AG04449 (cell line): ENCODE measurements at regions not wholly inside any gene's neighbourhood (a gene's known extent, or its start where the extent isn't known, plus 50 kb on each side); places are given as distances from the start of the nearest gene placed in this dataset.
A peak's percentile ranks its signal among the peaks of the same experiment; 100 is the strongest.

ENCODE experiments used
- CTCF ChIA-PET: fragments of 350-600 bp; formaldehyde crosslinking; extraction: SDS; loops from one replicate; lab custom pipeline; 2021; ENCODE audit warnings: antibody characterized with exemption; lab: Yijun Ruan, JAX
- POLR2A ChIA-PET: fragments of 400-600, 350-600 bp; formaldehyde crosslinking; extraction: SDS; loops from one replicate; lab custom pipeline; 2020; ENCODE audit warnings: antibody characterized with exemption, inconsistent platforms; lab: Yijun Ruan, JAX
- DNase-seq: peaks from one replicate; pipeline ENCODE4 v3.0.0-alpha.2; 2010; ENCODE audit warnings: low read depth, low spot score
- H3K4me3 ChIP-seq: 2 replicates; pipeline ENCODE4 v1.5.1; 2011; ENCODE audit warnings: low read depth, mild to moderate bottlenecking, control low read depth, low read length
- TF ChIP-seq, protein P1 (sequence below): IDR thresholded peaks from one replicate; pipeline ENCODE4 v1.5.1; 2011; ENCODE audit warnings: mild to moderate bottlenecking, moderate library complexity, low read length, control low read depth, inconsistent platforms; ENCODE audit not compliant: insufficient read depth; ENCODE audit errors: missing control alignments

DNA sequence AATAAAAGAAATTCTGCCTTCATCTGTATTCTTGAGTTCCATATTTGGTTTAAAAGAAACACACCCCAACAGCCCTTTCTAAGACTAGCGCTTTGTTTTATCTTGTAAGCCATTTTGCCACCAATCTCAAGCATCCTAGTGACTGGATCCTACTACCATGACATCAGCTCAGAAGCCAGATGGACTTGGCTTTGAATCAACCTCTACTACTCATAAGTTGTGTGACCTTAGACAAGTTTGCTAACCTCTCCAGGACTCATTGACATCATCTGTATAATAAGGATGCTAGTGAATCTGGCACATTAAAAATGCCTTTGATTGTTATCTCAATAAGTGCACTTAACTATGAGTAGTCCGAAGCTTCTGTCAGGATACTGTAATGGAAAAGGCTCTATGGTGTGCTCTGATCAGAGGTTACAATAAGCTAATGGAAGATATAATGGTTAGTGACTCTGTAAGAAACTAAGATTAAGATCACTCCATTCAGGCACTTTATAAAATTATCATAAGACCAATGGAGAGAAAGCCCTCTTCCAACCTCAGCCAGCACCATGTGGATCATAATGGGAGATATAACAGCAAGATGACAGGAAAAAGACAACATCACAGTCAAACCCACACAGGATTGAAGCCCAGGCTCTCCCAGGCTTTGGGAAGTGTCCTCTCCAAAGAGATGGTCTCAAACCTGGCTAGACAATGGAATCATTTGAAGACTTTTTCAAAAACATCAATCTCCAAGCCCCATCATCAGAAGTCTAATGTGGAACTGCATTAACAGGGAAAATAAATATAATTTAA is 180.6 kb upstream of the MIR17HG start:
- TF ChIP-seq, protein P1, sequence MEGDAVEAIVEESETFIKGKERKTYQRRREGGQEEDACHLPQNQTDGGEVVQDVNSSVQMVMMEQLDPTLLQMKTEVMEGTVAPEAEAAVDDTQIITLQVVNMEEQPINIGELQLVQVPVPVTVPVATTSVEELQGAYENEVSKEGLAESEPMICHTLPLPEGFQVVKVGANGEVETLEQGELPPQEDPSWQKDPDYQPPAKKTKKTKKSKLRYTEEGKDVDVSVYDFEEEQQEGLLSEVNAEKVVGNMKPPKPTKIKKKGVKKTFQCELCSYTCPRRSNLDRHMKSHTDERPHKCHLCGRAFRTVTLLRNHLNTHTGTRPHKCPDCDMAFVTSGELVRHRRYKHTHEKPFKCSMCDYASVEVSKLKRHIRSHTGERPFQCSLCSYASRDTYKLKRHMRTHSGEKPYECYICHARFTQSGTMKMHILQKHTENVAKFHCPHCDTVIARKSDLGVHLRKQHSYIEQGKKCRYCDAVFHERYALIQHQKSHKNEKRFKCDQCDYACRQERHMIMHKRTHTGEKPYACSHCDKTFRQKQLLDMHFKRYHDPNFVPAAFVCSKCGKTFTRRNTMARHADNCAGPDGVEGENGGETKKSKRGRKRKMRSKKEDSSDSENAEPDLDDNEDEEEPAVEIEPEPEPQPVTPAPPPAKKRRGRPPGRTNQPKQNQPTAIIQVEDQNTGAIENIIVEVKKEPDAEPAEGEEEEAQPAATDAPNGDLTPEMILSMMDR = no peak
- POLR2A ChIA-PET = no interaction called here

DNA sequence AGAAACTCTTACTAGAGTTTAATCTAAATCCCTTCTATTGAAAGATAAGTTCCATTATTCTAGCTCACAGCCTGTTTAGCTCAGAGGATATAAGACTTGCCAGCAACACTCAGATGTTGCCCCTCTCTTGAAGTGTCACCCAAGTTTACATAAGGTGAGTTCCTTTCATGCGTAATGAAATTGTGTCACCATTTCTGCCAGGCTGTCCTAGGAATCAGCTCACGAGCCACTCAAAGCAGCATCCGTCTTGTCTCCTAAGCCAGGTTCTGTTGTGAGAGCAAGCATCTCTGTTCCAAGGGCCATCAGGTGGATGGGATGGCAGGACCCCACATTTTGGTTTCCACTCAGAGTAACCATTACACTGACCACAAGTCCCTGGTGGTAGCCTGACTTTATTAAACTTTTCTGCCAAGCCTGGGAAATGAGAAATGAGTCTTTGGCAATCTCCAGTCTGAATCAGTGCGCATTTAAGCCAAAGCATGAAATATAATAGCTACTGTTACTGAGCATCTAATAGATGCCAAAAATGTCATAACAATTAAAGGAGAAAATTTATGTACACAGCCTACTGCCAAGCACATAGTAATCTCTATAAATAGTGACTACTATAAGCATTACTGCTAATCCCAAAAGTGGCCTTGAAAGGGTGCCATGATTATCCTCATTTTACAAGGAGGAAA is 179.6 kb upstream of the MIR17HG start:
- ChIA-PET POLR2A (no interaction called here), CTCF (no interaction called here)
- H3K4me3 ChIP-seq = no peak overlapping the region
- DNase-seq = no peak
- TF ChIP-seq, protein P1 = no peak

More for the DNA sequence above, 180.6 kb upstream of the MIR17HG start:
- DNase-seq = no peak
- CTCF ChIA-PET = no interaction called here
- no peak overlapping the region for H3K4me3 ChIP-seq

DNA sequence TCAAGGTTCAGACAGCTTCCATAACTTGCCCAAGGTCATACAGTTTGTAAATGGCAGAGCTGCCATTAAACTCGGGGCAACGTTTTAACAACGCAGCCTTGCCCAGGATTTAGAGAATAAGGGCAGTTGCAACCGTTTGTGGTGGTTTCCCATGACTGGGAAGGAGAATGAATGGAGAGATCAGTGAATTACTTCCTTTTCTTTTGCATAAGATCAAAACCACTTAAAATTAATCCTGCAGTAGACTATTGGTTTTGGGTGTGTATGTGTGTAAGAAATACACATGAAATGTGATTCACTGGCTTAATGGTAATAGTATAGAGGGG is 179.1 kb upstream of the MIR17HG start:
- no peak for DNase-seq
- no peak overlapping the region for H3K4me3 ChIP-seq
- CTCF ChIA-PET = no interaction called here
- TF ChIP-seq, protein P1 = no peak
- POLR2A ChIA-PET = no interaction called here

DNA sequence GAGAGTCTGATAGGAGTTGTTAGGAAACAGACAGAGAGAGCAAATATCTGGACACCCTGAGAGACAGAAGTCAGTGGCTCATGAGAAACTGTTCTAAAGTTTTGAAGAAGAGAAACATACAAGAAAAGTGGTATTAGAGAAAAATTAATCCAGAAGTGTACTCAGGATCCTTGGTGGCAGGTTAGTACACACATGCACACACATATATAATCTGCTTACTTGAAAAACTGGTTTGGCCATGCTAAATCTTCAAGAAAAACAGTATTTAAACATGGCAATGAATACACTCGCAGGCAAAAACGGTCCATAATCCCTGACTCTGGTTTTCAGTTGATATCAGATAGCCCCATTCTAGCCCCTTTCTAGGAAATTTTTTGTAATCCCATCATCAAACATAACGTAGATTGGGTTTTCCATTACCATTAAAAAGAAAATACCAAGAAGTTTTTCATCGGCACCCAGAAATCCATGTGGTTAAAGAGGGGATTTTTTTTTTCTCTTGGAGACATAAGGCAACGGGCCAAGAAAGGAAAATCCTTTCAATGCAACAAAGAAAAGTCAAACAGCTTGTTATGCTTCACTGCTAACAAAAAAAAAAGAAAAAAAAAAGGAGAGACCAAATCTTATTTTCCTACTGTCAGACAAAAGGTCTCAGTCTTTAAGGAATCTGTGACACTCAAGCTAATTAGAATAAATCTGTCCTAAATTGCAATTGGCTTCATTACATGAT is 178.0 kb upstream of the MIR17HG start:
- POLR2A ChIA-PET = no interaction called here
- DNase-seq = no peak
- no peak overlapping the region for H3K4me3 ChIP-seq
- CTCF ChIA-PET = no interaction called here
- TF ChIP-seq, protein P1 = no peak

DNA sequence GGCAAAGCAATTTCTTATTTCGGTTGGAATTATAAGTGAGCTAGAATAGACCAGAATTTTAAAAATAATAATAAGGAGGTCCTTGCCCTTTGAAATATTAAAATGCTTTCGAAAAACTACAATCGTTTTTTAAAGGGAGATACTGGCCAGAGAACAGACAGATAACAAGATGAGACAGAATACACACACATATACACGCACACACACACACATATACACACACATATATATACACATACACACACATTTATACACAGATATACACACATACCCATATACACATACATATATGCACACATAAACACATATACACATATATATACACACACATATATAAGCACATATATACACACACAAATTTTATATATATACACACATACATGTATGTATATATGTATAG is 175.3 kb upstream of the MIR17HG start:
- DNase-seq = no peak
- CTCF ChIA-PET = no interaction called here
- POLR2A ChIA-PET = no interaction called here
- TF ChIP-seq, protein P1 = no peak
- H3K4me3 ChIP-seq = no peak overlapping the region

DNA sequence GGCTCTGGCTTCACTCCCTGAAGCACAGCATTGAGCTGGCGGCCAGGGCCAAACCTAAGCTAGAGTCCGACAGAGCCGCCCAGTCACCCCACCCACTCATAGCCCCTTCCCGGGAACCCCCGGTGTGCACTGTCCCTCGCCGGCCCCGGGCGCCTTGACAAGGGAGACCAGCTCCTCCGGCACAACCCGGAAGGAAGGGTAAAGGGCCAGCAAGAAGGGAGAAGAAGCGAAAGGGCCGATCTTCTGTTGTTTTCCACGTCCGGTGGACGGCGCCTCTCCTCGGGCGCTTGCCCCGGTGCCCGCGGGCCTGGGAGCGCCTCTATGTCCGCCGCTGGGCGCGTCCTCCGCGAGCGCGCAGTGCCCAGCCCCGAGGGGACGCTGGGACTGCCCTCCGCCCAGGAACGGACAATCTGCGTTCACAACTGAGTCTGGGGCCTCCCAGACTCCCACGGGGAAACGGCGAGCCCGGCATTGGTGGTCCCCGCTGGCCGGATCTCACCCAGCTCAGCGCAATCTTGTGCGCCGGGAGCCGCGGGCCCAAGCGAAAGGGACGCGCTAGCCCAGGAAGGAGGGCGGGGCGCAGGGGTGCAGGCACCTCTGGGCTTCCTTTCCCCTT is 172.5 kb upstream of the MIR17HG start:
- ChIA-PET POLR2A (no interaction called here), CTCF (no interaction called here)
- DNase-seq = no peak
- TF ChIP-seq, protein P1 = no peak
- H3K4me3 ChIP-seq = peak overlapping the region; percentile 23
